ENCODE measurements at regions not wholly inside any gene's neighbourhood (a gene's known extent, or its start where the extent isn't known, plus 50 kb on each side); places are given as distances from the start of the nearest gene placed in this dataset.

DNA sequence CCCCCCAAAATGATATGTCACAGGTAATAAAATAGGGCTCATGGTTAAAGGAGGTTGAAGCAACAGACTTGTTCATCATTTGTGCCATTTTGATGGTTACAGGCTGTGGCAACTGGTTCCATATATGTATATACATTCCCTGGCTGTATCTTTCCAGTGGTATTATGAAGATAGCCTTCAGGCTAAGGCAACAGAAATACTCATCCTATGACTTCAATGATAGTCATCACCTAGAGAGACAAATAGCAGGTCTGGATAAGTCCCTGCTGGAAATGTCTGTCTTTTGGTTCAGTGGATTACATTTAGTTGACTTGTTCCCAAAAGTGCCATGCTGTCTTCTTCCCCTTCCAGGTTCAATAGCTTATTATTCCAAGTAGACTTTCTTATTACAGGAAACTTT lies 997.4 kb downstream of the FLRT2 start:
- no peak overlapping the region for H3K4me3 ChIP-seq (ENCODE audit: low read depth, low read length)
- DNase-seq (ENCODE audit: low read depth): no peak
- TF ChIP-seq, protein P1, sequence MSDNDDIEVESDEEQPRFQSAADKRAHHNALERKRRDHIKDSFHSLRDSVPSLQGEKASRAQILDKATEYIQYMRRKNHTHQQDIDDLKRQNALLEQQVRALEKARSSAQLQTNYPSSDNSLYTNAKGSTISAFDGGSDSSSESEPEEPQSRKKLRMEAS (IDR thresholded peaks at IDR 0.05; ENCODE audit: low read depth, low read length): no peak

DNA sequence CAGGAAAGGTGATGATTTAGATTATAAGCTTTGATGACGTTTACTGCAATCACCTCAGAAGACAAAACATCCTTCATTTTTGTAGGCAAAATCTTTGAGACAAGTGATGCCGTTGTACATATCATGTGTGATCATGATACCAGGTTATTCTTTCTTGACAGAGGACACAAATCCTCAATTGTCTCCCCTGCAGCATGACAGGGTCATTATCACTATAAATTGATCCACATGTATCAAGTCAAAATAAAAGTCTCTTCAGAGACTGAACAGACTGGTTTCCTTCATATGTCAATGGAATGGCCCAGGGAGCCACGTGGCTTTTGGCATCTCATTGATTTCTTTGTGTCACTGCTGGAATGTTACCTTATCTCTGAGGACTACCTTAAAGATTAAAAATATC lies 995.7 kb downstream of the FLRT2 start:
- TF ChIP-seq, protein P2, sequence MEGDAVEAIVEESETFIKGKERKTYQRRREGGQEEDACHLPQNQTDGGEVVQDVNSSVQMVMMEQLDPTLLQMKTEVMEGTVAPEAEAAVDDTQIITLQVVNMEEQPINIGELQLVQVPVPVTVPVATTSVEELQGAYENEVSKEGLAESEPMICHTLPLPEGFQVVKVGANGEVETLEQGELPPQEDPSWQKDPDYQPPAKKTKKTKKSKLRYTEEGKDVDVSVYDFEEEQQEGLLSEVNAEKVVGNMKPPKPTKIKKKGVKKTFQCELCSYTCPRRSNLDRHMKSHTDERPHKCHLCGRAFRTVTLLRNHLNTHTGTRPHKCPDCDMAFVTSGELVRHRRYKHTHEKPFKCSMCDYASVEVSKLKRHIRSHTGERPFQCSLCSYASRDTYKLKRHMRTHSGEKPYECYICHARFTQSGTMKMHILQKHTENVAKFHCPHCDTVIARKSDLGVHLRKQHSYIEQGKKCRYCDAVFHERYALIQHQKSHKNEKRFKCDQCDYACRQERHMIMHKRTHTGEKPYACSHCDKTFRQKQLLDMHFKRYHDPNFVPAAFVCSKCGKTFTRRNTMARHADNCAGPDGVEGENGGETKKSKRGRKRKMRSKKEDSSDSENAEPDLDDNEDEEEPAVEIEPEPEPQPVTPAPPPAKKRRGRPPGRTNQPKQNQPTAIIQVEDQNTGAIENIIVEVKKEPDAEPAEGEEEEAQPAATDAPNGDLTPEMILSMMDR (IDR thresholded peaks at IDR 0.05; ENCODE audit: low read depth, low read length): no peak
- no peak for TF ChIP-seq MYC (IDR thresholded peaks at IDR 0.05; ENCODE audit: low read depth, low read length)
- TF ChIP-seq, protein P1 (IDR thresholded peaks at IDR 0.05; ENCODE audit: low read depth, low read length): no peak
- no peak for TF ChIP-seq POLR2A (IDR thresholded peaks at IDR 0.05; ENCODE audit: extremely low read depth, insufficient read length)
- DNase-seq (ENCODE audit: low read depth): no peak

DNA sequence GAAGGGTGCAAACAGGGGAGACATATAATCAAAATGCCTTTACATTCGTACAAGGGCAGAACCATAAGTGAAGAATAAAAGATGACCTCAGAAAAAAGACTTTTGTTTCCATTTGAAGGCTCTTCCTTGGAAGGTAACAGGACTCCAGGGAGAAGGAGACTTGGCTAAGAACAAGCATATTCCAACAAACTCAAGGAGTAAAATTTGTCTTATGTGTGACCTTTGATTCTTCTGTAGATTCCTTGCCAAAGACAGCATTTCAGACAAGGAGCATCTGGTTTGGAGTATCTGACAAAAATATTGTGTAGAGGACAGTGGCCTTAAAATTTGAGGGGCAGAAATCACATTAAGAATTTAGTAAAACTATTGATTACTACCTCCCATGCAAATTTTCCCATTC lies 991.9 kb downstream of the FLRT2 start:
- TF ChIP-seq, protein P1 (IDR thresholded peaks at IDR 0.05; ENCODE audit: low read depth, low read length): no peak
- TF ChIP-seq, protein P2 (IDR thresholded peaks at IDR 0.05; ENCODE audit: low read depth, low read length): no peak
- TF ChIP-seq MYC (IDR thresholded peaks at IDR 0.05; ENCODE audit: low read depth, low read length) (no peak), POLR2A (IDR thresholded peaks at IDR 0.05; ENCODE audit: extremely low read depth, insufficient read length) (no peak)
- no peak for DNase-seq (ENCODE audit: low read depth)
- no peak overlapping the region for H3K4me3 ChIP-seq (ENCODE audit: low read depth, low read length)

More for the DNA sequence above, 995.7 kb downstream of the FLRT2 start:
- H3K4me3 ChIP-seq (ENCODE audit: low read depth, low read length): no peak overlapping the region

DNA sequence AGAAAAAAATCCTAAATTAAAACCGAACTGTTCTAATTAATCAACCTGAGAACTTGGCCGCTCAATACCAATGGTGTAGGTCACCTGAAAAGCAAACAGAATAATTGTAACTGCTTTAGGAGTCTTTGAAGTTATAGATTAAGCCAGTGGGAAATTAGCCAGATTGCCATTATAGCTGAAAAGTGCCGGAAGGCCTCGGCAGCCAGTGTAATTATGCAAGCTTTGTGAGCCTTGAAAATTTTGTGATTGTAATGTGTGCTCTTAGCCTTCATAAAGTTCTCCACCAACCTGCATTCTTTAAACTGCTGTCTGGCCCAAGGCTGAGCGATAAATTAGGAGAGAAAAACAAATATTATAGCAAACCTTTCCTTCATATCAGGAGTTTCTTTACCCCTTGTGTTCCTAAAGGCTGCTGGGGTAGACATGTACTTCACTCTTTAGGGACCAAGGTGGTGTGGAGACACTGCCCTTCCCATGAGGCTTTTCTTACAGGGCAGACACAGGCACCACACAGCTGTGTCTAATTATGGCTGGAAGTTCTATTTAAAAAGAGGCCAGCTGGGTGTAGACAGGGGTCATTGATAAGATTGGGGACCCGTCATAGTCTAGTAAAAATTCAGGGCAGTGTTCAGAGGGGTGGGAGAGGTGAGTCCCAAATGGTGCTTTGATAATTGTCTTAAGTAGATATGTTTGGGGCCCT lies 991.2 kb downstream of the FLRT2 start:
- H3K4me3 ChIP-seq (ENCODE audit: low read depth, low read length): no peak overlapping the region
- DNase-seq (ENCODE audit: low read depth): no peak
- TF ChIP-seq, protein P2 (IDR thresholded peaks at IDR 0.05; ENCODE audit: low read depth, low read length): no peak
- TF ChIP-seq MYC (IDR thresholded peaks at IDR 0.05; ENCODE audit: low read depth, low read length) (no peak), POLR2A (IDR thresholded peaks at IDR 0.05; ENCODE audit: extremely low read depth, insufficient read length) (no peak)
- TF ChIP-seq, protein P1 (IDR thresholded peaks at IDR 0.05; ENCODE audit: low read depth, low read length): no peak

DNA sequence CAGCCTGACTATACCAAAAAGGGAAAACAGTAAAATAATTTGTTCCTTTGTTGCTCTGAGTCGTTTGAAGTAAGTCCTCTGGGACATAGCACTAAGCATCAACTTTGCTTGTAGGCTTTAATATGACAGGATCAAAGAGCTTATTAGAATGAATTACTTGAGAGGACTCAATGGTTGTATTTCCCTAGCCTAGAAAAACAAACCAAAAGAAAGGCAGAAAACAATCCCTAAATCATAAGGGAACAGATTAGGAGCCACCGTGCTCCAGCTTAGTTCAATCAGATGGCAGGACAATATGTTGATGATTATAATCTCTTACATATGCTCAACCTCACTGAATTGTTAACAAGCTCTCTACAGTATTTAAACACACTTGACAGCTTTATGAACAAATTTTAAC lies 988.4 kb downstream of the FLRT2 start:
- no peak overlapping the region for H3K4me3 ChIP-seq (ENCODE audit: low read depth, low read length)
- no peak for DNase-seq (ENCODE audit: low read depth)
- TF ChIP-seq POLR2A (IDR thresholded peaks at IDR 0.05; ENCODE audit: extremely low read depth, insufficient read length): no peak

DNA sequence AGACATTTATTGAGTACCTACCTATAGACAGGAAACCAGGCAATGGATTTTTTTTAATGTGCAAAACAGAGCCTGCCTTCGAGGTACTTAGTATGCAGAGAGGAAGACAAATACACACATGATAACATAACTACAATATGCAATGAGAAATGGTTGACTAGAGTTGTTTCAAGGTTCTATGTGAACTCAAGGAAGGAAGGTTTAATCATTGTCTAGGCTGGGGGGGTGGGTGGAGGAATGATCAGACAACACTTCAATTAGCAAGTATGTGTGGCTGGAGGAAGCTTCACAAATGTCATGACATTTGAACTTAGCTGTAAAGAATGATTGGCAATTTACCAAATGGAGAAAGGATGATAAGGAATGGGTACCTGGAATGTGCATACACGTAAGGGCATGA lies 985.3 kb downstream of the FLRT2 start:
- TF ChIP-seq POLR2A (IDR thresholded peaks at IDR 0.05; ENCODE audit: extremely low read depth, insufficient read length) (no peak), MYC (IDR thresholded peaks at IDR 0.05; ENCODE audit: low read depth, low read length) (no peak)
- TF ChIP-seq, protein P1 (IDR thresholded peaks at IDR 0.05; ENCODE audit: low read depth, low read length): no peak
- TF ChIP-seq, protein P2 (IDR thresholded peaks at IDR 0.05; ENCODE audit: low read depth, low read length): no peak
- DNase-seq (ENCODE audit: low read depth): no peak
- no peak overlapping the region for H3K4me3 ChIP-seq (ENCODE audit: low read depth, low read length)

DNA sequence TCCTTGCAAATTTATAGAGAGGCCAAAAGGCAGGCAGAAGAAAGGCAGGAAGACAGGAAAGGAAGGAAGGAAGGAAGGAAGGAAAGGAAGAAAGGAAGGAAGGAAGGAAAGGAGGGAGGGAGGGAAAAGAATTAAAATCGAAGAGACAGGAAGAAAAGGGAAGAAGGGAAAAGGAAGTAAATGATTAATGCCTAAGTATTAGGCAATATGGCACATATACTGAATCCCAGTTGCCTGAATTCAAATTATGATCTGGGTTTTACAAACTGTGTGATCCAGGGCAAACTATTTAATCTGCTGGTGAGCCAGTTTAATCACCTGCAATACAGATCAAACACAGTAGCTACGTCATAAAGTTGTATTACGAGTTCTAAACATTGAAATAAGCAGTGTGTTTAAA lies 983.6 kb downstream of the FLRT2 start:
- no peak overlapping the region for H3K4me3 ChIP-seq (ENCODE audit: low read depth, low read length)
- DNase-seq (ENCODE audit: low read depth): no peak
- TF ChIP-seq, protein P1 (IDR thresholded peaks at IDR 0.05; ENCODE audit: low read depth, low read length): no peak
- TF ChIP-seq POLR2A (IDR thresholded peaks at IDR 0.05; ENCODE audit: extremely low read depth, insufficient read length) (no peak), MYC (IDR thresholded peaks at IDR 0.05; ENCODE audit: low read depth, low read length) (no peak)
- TF ChIP-seq, protein P2 (IDR thresholded peaks at IDR 0.05; ENCODE audit: low read depth, low read length): no peak

Measured in NB4 (cell line).